NOMO-1 treated with dmso at 0.1 percent for 144 hours (cell line): ENCODE measurements at regions not wholly inside any gene's neighbourhood (a gene's known extent, or its start where the extent isn't known, plus 50 kb on each side); places are given as distances from the start of the nearest gene placed in this dataset.
A peak's percentile ranks its signal among the peaks of the same experiment; 100 is the strongest.
"Not testable (repeated sequence)": the region's sequence is repeated elsewhere in the genome, so short reads cannot be mapped to it uniquely, and the experiment has no call there.

Experiments used
- DNase-seq: peaks from one replicate; lab custom pipeline; 2025; ENCODE audit not compliant: unreplicated experiment; lab: John Stamatoyannopoulos, UW

DNA sequence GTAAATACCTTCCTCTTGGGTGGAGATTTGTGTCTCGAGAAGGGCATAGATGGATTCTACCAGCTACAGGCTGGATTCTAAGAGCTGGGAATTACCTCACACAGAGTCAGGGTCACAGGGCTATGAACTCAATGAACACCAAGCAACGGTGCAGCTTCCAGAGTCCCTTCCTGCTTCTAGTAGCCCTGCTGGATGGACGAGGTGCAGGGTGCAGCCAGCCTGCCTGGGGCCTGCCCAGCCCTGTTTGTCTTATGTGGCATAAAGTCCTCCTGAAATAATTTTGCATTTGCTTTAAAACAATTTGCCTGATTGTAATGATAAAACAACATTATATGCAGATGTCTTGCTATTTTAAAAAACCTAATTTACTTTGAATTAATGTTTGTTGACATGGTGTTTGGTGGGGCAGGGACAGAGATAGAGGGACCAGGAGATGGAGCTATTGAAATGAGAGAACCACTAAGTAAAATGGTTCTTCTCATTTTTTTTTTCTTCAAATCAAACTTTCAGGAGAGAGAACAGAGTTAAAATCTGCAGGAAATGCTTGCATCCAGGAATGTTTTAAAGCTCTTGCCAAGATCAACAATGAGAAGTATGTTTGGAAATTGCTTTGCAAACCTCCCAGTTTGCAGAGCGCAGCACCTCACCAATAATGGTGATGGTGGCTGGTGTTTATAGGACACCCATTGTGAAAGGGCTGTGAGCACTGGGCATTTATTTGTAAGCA lies 305.4 kb upstream of the PODXL start:
- no peak for DNase-seq

DNA sequence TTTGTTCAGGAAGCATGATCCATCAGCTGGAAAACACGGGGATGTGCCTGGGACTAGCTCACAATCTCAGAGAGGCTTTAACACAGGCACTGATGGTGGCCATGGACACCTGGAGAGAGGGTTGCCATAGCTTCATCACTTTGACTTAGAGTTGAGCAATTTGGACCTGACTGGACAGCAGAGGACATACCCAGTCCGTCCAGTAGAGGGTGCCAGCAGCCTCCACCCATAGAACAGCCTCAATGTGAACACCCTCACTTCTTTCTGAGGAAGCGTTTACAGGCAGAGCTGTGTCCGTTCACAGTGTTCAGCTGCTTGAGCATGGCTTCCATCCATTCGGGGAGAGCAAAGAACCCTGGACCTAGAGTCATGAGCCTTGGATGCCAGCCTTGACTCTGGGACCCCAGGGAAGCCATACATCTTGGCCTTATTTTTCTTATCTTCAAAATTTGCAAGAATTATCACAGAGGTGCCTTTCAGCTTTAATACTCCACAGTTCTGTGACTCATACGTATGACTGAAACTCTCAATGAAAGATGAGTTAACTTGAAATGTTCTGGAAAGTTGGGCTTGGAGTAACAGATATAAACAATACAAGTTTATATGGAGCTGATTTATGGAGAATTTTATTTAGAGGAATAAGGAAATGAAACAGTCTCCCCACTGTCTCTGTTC lies 302.9 kb upstream of the PODXL start:
- peak; percentile 4 for DNase-seq

DNA sequence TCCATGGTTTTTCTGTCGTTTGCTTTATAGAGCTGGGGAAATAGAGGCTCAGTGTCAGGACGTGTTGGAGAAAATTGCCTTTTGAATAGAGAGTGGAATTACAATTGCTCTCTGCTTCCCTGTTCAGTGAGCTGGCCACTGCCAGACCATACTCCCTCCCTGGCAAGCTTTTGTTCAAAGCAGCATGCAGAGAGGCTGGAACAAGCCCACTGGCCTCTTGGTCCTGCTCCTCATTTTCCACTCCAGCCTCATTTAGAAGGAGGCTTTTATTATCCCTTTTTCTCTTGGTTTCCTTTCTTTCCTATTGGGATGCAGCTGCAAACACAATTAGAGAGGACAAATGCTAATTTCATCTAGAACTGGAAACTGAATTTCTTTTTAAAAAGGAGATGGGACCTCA lies 302.2 kb upstream of the PODXL start:
- DNase-seq, result no peak

DNA sequence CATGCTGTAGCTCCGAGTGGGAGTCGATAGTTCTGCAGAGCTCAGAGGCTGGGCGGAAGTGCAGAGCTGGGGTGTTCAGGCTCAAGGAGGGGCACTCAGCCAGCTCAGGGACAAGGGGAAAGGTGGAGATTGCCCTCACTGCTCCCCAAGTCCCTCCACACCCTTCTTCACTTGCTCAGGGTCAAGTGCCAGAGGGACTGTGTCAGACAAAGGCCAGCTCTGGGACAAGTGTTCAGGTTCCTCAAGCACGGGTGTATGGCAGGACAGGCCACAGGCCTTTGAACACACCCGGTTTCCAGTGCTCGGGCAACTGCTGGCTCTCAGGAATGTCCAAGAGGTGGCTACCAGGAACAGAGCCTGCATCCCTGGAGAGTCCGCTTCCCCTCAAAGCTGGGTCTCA lies 293.0 kb upstream of the PODXL start:
- DNase-seq, result no peak

DNA sequence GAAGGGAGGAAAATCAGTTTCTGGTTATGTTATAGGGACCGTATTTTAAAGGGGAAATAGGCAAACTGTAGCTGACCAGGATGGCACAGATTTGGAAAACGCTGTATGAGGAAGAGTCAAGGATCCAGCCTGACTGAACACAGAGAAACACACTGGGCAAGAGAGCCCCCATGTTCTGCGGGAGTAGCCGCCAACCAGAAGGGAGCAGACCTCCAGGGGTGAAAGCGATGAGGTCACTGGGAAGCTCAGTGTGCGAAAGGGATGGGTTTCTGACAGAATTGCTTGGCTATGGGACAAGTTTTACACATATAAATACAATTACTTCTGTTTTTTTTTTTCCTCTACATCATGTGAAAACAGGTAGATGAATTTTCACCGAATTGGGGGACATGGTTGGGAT lies 291.6 kb upstream of the PODXL start:
- no peak for DNase-seq

DNA sequence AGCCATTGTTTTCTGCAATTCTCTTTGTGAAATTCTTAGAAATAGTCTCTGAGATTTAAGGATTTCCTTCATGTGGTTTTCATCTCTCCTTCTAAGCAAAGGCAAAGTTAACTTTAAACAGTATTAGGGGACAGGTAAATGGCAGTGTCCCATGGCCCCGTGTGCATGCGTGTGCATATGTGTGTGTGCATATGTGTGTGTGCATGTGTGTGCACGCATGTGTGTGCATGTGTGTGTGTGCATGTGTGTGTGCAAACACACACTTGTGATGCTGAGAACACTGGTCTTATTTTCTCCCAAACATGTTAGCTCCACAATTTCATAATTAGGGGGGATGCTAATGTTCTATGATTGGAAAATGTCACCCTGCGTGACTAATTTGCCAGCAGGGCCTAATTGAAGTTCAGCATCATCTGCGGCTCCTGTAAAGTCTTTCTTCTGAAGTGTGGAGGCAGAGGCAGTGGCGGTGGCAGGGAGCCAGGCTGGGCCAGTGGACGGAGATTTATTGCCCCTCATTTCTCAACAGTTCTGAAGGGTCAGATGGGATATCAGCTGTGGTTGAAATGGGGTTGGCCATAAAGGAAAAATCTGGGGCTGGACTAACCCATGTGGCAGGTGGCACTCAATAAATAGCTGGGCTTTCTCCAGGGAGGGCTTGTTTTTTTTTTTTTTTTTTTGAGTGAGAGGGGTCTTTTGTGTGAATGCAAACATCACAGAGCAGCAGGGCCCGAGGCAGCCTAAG lies 289.3 kb upstream of the PODXL start:
- no peak for DNase-seq

DNA sequence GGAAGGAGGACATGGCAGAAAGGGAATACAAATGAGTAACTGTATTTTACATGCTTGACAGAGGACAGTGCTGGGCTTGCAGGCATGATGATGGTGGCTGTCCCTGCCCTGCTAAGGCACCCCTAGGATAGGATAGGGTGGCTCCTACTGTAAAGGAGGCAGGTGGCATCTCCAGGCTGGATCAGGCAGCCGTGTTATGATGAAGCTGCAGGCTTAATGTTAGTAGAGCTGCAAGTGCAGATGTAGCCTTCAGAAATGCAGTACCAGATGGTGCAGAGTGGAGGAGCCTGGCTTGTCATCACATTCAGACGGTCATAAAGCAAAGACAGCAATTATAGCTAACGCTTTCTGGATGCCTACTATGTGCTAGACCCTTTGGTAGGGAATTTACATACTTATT lies 287.9 kb upstream of the PODXL start:
- no peak for DNase-seq

DNA sequence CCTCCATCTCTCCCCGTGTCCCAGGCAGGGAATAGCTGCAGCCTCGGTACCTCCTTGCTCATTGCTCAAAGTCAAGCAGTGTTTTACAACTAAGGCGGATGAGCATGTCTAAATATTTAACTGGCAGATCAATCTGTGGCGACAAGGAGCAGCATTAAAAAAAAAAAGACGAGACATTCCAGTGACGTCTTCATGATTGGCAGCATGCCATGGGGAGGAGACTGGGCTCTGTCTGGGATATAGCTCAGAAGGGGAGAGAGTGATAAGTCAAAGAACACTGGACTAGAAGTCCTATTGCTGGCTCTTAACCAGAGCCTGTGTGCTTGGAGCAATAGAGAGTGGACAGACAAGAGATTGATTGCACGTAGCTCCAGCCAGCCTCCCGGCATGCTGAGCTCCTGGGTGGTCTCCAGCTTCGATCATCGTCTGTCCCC lies 287.5 kb upstream of the PODXL start:
- no peak for DNase-seq

DNA sequence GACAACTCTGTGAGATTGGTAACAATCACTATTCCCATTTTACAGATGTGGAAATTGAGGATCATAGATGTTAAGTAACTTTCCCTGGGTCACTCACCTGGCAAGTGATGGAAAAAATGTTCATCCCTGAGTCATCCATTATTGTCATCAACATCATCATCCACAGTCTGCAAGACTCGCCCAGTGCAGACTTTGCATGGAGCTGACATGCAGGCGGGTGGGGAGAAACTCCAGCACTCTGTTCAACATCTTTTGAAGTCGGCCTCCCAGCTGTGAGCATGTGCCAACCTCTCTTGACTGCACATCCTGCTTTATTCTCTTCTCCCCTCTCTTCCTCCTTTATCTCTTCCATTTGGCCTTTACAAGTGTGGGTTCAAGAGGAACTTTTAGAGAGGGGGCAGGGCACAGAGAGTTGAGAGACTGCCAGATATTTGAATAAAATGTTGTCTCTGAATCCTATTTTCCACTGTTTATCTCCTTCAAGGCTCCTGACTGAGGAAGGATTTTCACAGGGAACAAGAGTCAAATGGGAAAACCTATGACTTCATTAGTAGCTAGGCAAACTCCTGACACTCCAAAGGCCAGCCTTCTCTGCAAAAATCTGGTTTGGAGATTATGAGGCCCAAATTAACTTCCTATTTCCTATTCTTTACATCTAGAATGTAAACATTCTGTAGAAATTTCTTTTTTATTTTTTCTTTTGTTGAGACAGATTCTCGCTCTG lies 283.7 kb upstream of the PODXL start:
- no peak for DNase-seq

DNA sequence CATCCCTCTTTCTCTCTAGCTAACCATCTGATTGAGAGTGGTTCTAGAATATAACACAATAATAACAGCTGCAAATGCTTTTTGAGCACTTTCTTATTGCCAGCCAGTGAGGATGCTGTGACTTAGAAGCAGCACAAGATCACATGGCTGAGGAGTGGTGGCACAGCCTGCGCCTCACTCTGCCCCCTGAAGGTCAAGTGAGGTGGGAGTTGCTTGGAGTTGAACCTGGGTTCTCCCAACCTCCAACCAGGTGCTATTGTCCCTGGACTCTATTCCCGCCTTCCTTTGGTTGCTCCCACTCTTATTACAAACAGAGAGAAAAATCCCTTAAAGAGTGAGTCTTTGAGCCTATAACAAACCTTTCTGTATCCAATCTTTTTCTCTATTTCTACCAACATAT lies 280.3 kb upstream of the PODXL start:
- no peak for DNase-seq

DNA sequence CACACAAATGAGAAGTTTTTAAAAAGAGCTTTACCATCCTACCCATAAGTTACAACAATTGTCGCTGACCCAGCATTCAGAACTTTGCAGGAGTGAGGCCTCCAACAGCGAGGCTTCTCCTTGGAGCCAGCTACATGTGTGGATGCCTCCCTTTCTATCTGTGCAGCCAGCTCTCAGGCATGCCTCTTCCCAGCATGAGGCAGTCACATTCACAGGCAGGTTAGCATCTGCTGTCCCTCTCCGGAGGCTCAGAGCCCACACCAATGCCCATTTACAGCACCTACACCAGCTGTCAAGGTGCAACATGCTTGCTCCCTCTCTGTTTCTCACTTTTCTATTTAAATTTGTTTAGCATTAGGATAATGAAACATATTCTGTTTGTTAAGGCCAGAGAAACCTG lies 278.7 kb upstream of the PODXL start:
- DNase-seq, result no peak

DNA sequence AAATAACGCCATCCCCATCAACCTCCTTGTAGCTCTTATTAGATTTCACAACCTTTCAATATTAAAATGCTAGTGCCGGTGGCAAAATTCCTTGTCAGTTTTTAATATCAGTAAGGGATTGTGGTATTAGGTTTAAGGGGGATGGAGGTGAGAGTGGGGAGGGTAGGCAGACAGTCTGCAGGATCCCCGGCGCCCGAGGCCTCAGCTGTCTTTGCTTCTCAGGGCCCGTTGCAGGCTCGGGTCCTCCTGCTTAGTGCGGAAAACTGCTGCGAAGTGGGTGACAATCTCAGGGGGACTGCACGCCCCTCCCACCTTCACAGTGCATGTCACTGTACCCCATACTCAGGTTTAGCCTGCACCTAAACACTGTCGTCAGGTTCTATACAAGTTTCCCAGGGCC lies 274.3 kb upstream of the PODXL start:
- DNase-seq, result no peak

DNA sequence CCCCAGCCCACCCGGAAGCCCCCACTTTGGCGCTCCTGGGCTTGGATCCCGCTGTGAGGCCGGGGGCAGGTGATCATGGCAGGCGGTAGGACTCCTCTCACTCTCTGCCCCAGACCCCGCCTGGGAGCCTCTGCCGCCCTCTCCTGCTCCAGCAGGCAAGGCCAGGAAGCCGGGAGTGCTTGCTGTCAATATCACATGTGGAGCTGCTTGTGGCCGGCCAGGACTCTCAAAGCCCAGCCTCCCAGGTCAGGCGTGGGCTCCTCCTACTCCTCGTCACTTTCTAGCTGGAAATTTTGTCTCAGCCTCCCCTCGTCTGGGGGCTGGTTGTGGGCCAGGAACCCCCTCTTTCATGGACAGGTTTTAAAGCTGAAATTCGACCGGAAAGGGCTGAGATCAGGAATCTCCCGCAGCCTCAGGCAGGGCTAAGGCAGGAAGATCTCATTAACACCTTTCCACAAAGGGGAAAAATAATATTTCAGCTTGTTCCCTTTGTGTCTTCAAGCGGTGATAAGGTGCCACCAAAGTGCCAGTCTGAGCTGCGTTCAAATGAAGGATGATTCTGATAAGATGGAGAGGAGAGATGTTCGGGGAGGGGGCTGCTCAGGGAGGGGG lies 273.6 kb upstream of the PODXL start:
- DNase-seq, result no peak

DNA sequence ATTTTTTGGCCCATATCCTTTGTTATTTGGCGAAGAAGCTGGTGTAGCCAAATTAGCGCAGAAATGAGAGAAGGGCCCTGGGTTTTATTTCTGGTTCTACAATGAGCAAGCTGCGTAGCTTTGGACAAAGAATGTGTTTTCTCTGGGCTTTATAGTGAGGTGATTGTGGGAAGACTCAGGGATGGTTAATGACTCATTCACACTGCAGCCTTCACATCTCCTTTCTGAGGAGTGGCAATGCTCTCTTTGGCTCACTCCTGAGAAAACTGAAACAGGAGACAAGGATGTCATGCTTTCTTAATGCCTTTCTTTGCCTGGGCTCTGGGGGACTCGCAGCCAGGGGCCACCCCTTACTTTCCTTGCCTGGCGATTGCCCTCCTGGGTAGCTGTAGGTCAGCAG lies 271.0 kb upstream of the PODXL start:
- no peak for DNase-seq

DNA sequence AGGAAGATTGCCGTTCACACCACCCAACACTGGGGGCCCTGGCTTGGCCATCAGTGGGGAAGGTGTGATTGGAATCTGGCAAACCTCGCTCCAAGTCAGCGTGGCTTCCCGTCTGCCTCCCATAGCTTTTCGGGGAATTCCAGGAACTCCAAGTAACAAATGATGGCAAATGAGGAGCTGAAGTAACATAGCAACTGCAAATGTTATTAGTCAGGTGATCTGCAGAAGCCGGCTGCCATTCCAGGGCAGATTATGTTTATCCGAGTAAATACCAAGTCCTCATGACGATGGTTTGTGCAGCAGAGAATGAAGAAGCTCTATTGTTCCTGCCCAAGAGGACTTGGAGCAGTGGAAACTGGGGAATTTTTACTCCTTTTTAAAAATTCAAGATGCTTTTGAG lies 270.5 kb upstream of the PODXL start:
- DNase-seq, result no peak

DNA sequence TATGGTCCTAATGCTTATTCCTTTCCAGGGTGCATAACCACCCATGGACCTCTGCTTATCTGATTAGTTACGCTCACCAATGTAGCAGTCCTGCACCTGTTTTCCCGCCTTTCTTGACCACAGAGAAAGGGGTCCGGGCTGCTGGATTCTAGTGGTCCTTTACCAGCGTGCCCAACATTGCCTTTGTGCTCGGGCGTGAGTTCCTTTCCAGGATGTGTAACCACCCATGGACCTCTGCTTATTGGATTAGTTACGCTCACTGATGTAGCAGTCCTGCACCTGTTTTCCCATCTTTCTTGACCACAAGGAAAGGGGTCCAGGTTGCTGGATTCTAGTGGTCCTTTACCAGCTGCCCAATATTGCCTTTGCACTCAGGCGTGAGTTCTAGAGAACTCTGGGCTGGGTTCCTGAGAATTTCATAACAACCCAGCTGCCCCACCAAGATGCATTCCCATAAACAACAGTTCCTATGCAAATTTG lies 267.6 kb upstream of the PODXL start:
- not testable (repeated sequence) for DNase-seq

DNA sequence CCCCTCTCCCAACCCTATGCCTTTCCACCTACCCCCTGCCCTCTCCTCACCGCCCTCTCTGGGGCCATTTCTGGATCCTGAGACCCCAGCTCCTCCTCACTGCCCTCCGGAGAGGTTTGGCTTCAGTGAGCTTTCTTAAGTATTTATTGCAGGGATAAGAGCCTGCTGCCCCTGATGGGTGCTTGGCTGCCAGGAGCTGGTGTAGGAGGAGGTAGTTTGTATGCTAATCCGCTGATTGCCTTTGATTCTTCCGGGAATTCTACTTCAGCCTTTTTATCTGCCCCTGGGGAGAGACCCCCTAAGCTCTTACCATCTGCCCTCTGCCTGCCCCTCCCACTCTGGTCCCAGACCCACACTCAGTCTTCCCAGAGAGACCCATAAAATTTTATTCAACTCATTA lies 263.5 kb upstream of the PODXL start:
- no peak for DNase-seq

DNA sequence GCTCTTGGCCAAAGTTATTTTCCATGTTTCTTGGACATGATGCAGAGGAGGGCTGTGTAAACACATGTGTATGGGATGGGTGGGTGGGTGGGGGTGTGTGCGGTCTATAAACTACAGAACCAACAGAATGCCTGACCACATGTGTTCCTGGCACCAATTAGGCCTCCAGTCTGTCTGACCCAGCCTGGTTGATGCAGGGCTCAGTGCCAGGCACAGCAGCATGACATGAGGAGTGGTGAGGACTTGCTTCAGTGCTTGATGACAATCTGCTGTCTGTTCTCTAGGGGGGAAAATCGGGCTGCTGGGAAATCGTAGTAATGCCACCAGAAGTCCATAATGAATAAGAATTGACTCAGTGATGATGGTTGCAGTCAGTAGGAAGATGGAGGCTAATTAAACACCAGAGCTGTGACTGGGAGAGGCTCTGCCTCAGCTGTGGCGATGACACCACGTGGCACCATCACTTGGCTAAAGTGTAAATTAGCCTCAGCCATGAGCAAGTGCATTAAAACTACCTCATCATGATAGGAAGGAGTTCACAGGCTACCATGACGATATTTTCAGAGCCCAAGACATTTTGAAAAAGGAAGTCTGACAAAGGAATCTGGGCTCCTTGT lies 260.1 kb upstream of the PODXL start:
- DNase-seq, result no peak

DNA sequence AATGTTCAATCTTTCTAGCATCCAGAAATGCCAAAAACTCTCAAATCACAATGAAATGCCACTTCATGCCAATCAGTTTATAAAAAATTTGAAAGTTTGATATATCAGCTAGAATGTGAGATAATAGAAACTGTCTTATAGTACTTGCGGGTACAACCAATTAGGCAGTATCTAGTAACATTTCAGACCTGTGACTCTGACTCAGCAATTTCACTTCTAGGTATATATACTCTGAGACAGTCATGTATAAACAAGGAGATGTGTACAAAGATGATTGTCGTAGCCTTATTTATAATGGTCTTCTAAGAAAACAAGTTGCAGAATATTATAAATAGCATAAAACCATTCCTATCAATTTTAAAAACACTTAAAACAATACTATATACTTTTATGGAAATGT lies 252.3 kb upstream of the PODXL start:
- no peak for DNase-seq

DNA sequence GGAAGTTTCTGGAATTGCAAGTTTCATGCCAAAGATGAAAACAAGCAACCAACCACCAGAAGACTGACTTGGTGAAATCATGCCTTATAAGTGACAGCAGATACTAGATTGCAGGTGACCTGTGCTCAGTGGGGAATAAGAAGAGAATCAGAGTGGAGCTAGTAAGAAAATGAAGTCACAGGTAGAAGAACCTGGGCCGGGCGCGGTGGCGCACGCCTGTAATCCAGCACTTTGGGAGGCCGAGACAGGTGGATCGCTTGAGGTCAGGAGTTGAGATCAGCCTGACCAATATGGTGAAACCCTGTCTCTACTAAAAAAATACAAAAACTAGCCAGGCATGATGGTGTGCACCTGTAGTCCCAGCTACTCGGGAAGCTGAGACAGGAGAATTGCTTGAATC lies 251.7 kb upstream of the PODXL start:
- not testable (repeated sequence) for DNase-seq

DNA sequence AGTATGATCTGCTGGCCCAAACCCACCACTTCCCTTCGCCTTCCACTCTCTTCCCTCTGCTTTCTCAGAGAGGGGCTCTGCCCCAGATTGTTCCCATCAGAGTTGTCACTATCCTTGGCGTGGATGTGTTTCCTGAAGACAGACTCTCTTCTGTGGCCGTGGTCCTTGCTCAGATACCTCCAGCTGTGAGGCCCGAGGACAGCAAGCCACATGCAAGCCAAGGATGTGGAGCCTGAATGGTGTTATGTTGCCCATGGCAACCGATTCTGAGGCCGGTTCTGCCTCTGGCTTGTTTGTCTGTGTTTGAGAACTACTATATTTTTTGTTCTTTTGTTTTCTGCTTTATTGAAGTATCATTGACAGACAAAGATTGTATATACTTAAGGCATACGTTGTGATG lies 247.4 kb upstream of the PODXL start:
- no peak for DNase-seq
